Muscle of leg (tissue), 3 donors: ENCODE measurements at regions not wholly inside any gene's neighbourhood (a gene's known extent, or its start where the extent isn't known, plus 50 kb on each side); places are given as distances from the start of the nearest gene placed in this dataset.
A peak's percentile ranks its signal among the peaks of the same experiment; 100 is the strongest.

Source experiments
- DNase-seq: peaks from one replicate; pipeline ENCODE4 v3.0.0; 2013
- H3K27ac ChIP-seq: one replicate; pipeline ENCODE4 v1.5.1; 2013; ENCODE audit warnings: mild to moderate bottlenecking, low read length, control low read depth
- H3K27me3 ChIP-seq: one replicate; pipeline ENCODE4 v1.6.1; 2013; ENCODE audit warnings: low read length; ENCODE audit not compliant: control insufficient read depth, insufficient read depth
- H3K36me3 ChIP-seq: one replicate; pipeline ENCODE4 v1.6.1; 2013; ENCODE audit warnings: low read length; ENCODE audit not compliant: control insufficient read depth, insufficient read depth
- H3K4me1 ChIP-seq: one replicate; pipeline ENCODE4 v1.6.1; 2013; ENCODE audit warnings: low read length; ENCODE audit not compliant: control insufficient read depth, insufficient read depth
- H3K4me3 ChIP-seq: one replicate; pipeline ENCODE4 v1.5.1; 2013; ENCODE audit warnings: low read length, control low read depth
- H3K9me3 ChIP-seq: replicated peaks from 2 replicates; pipeline ENCODE4 v1.6.1; 2013; ENCODE audit warnings: low read depth, low read length; ENCODE audit not compliant: control insufficient read depth
- WGBS: methylation state at CpG from one replicate; pipeline ENCODE4 v1.1.5; 2013; ENCODE audit warnings: missing lambda C conversion rate; ENCODE audit not compliant: insufficient coverage; 5-methylcytosine and 5-hydroxymethylcytosine counted together

DNA sequence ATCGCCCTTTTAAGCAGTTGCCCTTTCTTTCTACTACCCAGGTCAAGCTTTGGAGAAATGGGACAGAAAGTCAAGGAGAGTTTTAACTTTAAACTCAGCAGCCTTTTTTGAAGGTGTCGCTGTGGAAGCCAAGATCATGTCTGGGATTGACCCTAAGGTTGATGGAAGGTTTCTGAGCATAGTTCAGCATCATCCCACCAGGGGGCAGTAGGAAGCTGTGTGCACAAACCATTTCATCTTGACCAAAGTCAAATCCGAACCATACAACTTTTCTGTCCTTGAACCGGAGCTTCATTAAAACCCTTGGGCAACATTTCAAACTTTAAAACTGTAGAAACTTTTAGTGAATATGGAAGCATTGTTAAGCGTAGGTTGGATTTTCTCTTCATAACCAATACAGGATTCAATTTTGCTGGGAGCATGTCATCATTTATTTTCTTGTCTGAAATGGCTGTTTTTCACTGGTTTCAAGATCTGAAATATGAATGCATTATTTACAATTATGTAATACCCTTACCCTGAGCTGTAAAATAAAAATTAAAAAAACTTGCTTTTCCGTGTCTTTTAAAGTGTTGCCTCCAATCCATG, 214.4 kb upstream of the KIAA1217 start:
- H3K27me3 ChIP-seq = no peaks in the 10 kb centered on the region
- DNase-seq = peak; percentile 74
- H3K4me3 ChIP-seq = no peak overlapping the region
- WGBS = no CpG with 5 or more reads among the region's 6 CpGs
- no peaks in the 10 kb centered on the region for H3K36me3 ChIP-seq
- H3K27ac ChIP-seq = no peak overlapping the region
- H3K9me3 ChIP-seq = no peaks in the 10 kb centered on the region
- H3K4me1 ChIP-seq = no peaks in the 10 kb centered on the region

DNA sequence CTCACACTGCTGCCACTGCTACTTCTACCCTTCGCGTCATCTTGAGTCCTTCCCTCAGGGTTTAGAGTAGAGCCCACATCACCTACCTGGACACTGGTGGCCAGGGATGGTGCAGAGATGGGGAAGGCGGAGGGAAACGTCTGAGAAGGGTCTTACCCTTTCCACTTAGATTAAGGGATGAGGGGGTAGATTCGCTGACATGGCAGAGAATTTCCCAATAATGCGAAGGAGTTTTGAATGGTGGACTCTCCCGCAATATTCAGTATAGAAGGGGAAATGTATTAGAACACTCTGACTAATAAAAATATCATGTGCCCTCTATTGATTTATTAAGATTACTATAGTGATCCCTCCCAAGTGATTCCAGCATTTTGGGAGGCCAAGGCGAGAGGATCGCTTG, 209.5 kb upstream of the KIAA1217 start:
- Histone ChIP-seq H3K36me3 (no peaks in the 10 kb centered on the region), H3K27me3 (no peaks in the 10 kb centered on the region)
- WGBS = no CpG with 5 or more reads among the region's 9 CpGs

DNA sequence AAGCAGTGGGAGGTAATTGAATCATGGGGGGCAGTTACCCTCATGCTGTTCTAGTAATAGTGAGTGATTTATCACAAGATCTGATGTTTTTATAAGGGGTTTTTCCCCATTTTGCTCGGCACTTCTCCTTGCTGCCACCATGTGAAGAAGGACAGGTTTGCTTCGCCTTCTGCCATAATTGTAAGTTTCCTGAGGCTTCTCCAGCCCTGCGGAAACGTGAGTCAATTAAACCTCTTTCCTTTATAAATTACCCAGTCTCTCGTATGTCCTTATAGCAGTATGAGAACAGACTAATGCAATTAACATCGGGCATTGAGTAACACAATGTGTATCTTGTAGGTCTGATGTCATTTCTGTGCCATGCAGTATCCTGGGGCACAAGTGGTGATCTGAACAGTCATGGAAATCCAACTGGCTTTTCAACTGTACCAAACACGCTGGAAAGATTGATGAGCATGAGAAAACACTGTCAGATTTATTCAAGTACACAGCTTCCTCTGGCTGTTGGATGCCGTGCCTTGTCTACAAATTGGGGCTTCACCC, 208.6 kb upstream of the KIAA1217 start:
- Histone ChIP-seq H3K27ac (no peak overlapping the region), H3K4me3 (no peak overlapping the region), H3K36me3 (no peaks in the 10 kb centered on the region), H3K9me3 (no peaks in the 10 kb centered on the region), H3K27me3 (no peaks in the 10 kb centered on the region), H3K4me1 (no peaks in the 10 kb centered on the region)
- no peak for DNase-seq
- 89% methylated on average over 3 of the region's 8 CpGs for WGBS

More for the DNA sequence above, 209.5 kb upstream of the KIAA1217 start:
- H3K4me1 ChIP-seq = no peaks in the 10 kb centered on the region
- H3K4me3 ChIP-seq = no peak overlapping the region
- no peak for DNase-seq
- no peaks in the 10 kb centered on the region for H3K9me3 ChIP-seq
- no peak overlapping the region for H3K27ac ChIP-seq

DNA sequence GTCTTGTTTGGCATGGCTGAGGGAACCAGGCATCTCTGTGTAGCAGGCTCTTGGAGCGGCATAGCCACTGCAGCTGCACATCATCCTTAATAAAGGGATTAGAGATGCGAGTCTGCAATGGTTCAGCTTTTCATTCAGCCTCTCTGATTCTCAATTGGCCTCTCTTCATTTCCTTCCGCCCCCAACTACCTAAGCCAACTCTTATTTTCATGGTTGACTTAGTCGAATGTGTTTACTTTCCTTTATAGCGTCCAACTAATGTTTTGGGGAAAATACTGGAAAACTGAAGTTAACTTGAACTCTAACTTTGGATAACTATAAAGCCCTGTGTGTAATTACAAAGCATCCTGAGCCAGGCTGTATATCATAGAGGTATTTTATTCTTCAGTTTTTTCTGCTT, 202.2 kb upstream of the KIAA1217 start:
- Histone ChIP-seq H3K27me3 (no peaks in the 10 kb centered on the region), H3K9me3 (no peaks in the 10 kb centered on the region)
- WGBS = no CpG with 5 or more reads among the region's 5 CpGs

DNA sequence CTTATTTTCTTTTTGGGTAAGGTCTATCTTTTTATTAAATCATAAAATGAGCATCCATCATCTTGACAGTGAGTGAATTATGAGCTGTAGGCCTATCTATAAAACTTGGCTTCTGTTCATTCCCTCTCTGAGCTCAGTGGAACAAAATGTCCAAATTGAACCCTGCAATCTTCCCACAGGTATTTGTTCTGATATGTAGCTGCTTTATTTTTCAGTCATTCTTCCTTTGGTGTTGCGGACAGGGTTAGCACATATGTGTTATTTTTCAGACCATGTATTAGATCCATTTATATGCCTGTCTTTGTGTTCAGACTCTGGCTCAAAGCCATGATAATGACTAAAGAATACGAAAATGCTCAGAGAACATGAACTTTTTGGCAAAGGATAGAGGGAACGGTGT, 201.6 kb upstream of the KIAA1217 start:
- DNase-seq = no peak
- H3K4me1 ChIP-seq = peaks cover 12% of the 10 kb centered on the region
- peak overlapping the region; percentile 29 for H3K27ac ChIP-seq
- no peak overlapping the region for H3K4me3 ChIP-seq
- 23% methylated on average over 2 of the region's 3 CpGs for WGBS
- no peaks in the 10 kb centered on the region for H3K9me3 ChIP-seq
- no peaks in the 10 kb centered on the region for H3K36me3 ChIP-seq
- no peaks in the 10 kb centered on the region for H3K27me3 ChIP-seq

More for the DNA sequence above, 202.2 kb upstream of the KIAA1217 start:
- DNase-seq = peak; percentile 62
- no peak overlapping the region for H3K4me3 ChIP-seq
- H3K4me1 ChIP-seq = peaks cover 12% of the 10 kb centered on the region
- H3K36me3 ChIP-seq = no peaks in the 10 kb centered on the region
- no peak overlapping the region for H3K27ac ChIP-seq

DNA sequence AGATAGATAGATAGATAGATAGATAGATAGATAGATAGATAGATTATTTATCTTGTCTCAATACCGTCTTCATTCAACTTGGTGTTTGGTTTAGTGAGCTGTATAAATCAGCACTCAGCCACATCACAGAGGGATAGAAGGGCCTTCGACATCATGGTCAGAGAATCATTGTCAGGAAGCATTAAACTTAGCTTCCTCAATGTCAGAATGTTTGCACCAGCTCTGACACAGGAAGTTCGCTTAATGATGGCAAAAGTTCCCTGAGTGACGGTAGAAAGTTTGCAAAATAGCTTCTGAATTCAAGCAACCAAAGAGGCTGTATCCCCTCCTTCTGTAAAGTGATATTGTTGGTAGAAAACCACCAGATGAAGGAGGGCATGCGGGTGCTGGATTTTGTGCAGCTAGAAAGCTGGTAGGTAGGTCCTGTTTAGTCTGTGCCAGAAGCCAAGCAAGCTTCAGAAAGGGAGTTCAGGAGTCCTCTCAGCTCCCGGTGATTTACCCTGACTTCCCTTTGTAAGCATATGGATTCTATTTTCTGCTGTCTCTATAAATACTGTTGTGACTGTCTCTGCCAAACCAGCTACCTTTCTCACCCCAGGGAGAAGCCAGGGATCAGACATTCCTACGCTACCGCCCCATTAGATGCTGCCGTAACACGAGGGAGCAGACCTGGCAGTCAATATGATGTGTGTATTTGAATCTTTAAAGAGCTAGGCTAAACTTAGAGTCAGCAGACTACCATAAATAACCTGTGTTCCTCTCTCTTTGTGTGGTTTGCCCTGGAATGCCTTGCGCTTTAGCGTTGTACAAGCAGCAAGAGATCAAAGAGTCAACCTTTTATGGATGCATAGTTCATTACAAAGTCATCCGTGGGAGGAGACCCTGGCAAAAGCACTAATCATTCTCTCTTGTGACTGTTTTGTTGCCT, 200.5 kb upstream of the KIAA1217 start:
- H3K27ac ChIP-seq = peak overlapping the region; percentile 73
- no peaks in the 10 kb centered on the region for H3K36me3 ChIP-seq
- WGBS = 14% methylated on average over 1 of the region's 13 CpGs
- no peaks in the 10 kb centered on the region for H3K9me3 ChIP-seq
- H3K4me3 ChIP-seq = no peak overlapping the region
- peaks cover 12% of the 10 kb centered on the region for H3K4me1 ChIP-seq
- peak; percentile 65 for DNase-seq
- no peaks in the 10 kb centered on the region for H3K27me3 ChIP-seq

DNA sequence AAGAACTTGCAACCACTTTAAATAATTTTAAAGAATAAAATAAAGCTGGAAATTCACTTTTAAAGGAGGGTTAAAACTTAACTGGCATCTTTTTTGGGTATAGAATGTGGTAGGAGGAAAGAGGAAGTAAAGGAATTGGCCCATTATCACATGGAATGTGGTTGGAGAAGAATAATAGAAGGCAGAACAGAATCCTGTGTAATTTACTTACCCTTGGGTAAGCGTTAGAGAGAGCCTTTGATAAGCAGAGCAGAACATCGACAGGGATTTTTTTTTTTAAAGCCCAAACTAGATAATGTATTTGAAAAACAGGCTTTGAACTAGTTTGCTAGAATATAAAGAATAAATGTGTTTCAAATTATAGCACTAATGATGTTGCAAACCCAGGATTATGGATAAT, 199.8 kb upstream of the KIAA1217 start:
- WGBS = no CpG with 5 or more reads among the region's 2 CpGs
- H3K36me3 ChIP-seq = no peaks in the 10 kb centered on the region
- DNase-seq = no peak
- no peaks in the 10 kb centered on the region for H3K9me3 ChIP-seq
- peak overlapping the region; percentile 73 for H3K27ac ChIP-seq
- H3K4me1 ChIP-seq = peaks cover 12% of the 10 kb centered on the region
- no peaks in the 10 kb centered on the region for H3K27me3 ChIP-seq
- H3K4me3 ChIP-seq = no peak overlapping the region

DNA sequence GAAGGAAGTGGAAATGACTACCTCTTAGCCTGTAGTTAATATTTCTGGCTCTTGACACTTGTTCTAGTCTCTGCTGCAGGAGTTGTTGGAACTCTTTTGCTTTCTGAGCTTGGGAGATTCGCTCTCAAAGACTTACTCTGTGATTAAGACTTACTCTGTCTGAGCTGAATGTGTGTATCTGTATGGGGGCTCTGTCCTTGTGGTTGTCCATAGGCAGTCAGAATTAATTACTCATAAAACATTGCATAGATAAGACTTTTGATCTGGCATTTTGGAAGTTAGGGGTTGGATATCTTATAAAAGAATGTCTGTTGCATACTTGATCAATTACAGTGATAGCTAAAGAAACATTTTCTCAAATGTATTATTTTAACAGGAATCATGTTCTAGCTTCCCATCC, 199.2 kb upstream of the KIAA1217 start:
- no CpG with 5 or more reads among the region's 1 CpG for WGBS
- no peak for DNase-seq
- H3K9me3 ChIP-seq = no peaks in the 10 kb centered on the region
- H3K27me3 ChIP-seq = no peaks in the 10 kb centered on the region
- H3K4me1 ChIP-seq = peaks cover 12% of the 10 kb centered on the region
- no peak overlapping the region for H3K4me3 ChIP-seq
- H3K27ac ChIP-seq = no peak overlapping the region
- no peaks in the 10 kb centered on the region for H3K36me3 ChIP-seq

DNA sequence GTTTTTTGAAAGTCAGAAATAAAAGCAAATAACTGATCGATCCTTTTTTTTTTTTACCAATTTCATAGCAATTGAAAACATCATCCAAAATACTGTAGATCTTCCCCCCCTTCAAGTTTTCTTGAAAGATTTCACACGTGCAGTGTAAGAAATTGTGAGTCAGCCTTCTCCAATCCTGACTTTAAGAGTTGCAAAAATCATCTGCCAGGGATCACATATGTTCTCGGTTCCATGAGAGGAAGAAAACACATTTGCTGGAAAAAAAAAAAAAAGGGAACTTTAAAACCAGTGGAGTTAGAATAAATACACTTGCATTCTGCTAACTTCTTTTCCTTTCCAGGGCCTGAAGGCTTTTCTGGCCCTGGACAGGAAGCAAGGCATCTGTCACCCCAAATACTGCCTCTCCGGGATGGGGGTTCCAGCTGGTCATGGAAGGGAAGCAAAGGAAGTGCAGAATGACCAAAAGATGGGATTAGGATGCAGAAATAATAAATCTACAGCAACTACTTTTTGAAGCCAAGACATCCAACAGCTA, 198.4 kb upstream of the KIAA1217 start:
- Histone ChIP-seq H3K9me3 (no peaks in the 10 kb centered on the region), H3K27ac (peak overlapping the region; percentile 49), H3K4me3 (no peak overlapping the region), H3K27me3 (no peaks in the 10 kb centered on the region), H3K36me3 (no peaks in the 10 kb centered on the region), H3K4me1 (peaks cover 12% of the 10 kb centered on the region)
- DNase-seq = peak; percentile 88
- WGBS = no CpG with 5 or more reads among the region's 4 CpGs

DNA sequence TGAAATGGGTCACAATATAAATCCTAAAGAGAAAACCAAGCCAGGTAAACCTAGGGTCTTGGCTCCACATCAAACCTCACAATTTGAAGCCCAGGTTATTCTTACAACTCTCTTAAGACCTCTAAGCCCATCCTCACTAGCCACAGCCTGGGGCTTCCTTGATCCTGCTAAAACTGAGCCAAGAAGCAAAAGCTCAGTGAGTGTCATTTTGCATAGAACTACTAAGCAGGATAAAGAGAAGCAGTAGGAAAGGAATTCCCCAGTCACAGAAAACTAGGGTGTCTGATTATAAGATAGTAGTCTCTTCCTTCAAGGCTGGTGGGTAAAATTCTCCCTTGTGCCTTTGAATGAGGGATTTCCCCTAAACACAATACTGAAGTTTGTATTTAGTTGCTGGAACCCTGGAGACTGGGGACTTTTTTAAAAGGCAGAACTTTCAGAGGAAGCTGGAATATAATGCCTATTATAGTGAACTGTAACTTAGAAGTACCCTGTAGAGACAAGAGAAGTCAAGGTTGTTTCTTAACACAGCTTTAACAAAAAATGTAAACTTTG, 196.6 kb upstream of the KIAA1217 start:
- H3K4me1 ChIP-seq = peaks cover 10% of the 10 kb centered on the region
- no peak for DNase-seq
- H3K36me3 ChIP-seq = no peaks in the 10 kb centered on the region
- no peak overlapping the region for H3K27ac ChIP-seq
- H3K27me3 ChIP-seq = no peaks in the 10 kb centered on the region
- H3K4me3 ChIP-seq = no peak overlapping the region
- no peaks in the 10 kb centered on the region for H3K9me3 ChIP-seq
